HUES64 (cell line): ENCODE measurements at regions not wholly inside any gene's neighbourhood (a gene's known extent, or its start where the extent isn't known, plus 50 kb on each side); places are given as distances from the start of the nearest gene placed in this dataset.

Experiments
- H3K27ac ChIP-seq: 2 replicates; pipeline ENCODE4 v1.7.0; 2013; ENCODE audit warnings: low read depth, low read length, inconsistent platforms
- H3K27me3 ChIP-seq: 2 replicates; pipeline ENCODE4 v1.6.1; 2013; ENCODE audit warnings: mild to moderate bottlenecking, low read length; ENCODE audit not compliant: insufficient read depth
- H3K36me3 ChIP-seq: 2 replicates; pipeline ENCODE4 v1.6.1; 2013; ENCODE audit warnings: mild to moderate bottlenecking, low read length; ENCODE audit not compliant: insufficient read depth
- H3K4me1 ChIP-seq: 2 replicates; pipeline ENCODE4 v1.6.1; 2013; ENCODE audit warnings: mild to moderate bottlenecking, low read length, moderate library complexity; ENCODE audit not compliant: insufficient read depth
- H3K4me3 ChIP-seq: 2 replicates; pipeline ENCODE4 v1.5.1; 2013; ENCODE audit warnings: mild to moderate bottlenecking, low read length, moderate library complexity
- H3K9ac ChIP-seq: 2 replicates; pipeline ENCODE4 v1.6.1; 2013; ENCODE audit warnings: mild to moderate bottlenecking, low read depth, low read length
- H3K9me3 ChIP-seq: 2 replicates; pipeline ENCODE4 v1.6.1; 2013; ENCODE audit warnings: low read depth, low read length; ENCODE audit not compliant: insufficient read depth
- WGBS: fragments of 150-250, 120-280 bp; methylation state at CpG from one replicate; pipeline ENCODE4 v1.1.7; 2013; ENCODE audit warnings: missing lambda C conversion rate; 5-methylcytosine and 5-hydroxymethylcytosine counted together

DNA sequence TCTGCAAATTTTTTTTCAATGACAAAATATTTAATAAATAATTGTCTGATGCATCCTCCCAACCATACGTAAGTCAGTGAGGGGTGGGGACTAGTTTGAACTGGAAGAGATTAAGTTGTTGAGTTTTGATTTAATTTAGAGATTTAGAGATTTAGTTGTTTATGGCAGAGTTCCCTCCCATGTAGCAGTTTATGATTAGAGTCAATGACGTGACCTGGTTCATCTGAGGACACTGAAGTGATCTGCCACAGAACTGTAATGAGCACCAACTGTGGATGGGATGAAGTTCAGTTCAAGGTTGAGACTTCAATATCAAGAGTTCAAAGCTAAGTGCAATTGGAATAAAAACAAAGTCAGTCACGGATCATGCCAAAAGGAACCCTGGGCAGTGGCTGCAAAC, 609.3 kb downstream of the NOVA1 start:
- H3K27ac ChIP-seq = no peak overlapping the region
- H3K4me1 ChIP-seq = no peaks in the 10 kb centered on the region
- no peaks in the 10 kb centered on the region for H3K27me3 ChIP-seq
- H3K9me3 ChIP-seq = peaks cover 5% of the 10 kb centered on the region; the same call in 1 of the 2 replicates
- no peak overlapping the region for H3K9ac ChIP-seq
- H3K4me3 ChIP-seq = no peak overlapping the region
- no peaks in the 10 kb centered on the region for H3K36me3 ChIP-seq
- 97% methylated on average over 3 of the region's 3 CpGs for WGBS

DNA sequence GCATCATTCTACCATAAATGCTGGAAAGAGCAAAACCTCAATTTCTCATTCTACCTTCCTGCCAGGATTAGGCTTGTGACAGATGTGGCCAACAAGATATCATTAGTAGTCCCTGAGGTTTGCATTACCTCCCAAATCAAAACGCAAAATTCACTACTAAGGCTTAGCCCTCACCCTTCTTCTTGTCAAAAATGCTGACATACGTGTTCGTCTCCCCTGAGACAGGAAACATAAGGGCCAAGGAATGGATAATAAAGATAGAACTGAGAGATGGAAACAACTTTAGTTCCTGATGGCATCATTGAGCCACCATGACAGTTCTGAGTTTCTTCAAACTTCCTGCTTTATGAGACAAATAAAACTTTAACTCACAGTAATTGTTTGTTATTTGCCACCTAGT, 642.1 kb downstream of the NOVA1 start:
- H3K27ac ChIP-seq = no peak overlapping the region
- H3K4me3 ChIP-seq = no peak overlapping the region
- 95% methylated on average over 3 of the region's 3 CpGs for WGBS
- no peaks in the 10 kb centered on the region for H3K9me3 ChIP-seq
- H3K36me3 ChIP-seq = no peaks in the 10 kb centered on the region
- H3K9ac ChIP-seq = no peak overlapping the region
- no peaks in the 10 kb centered on the region for H3K27me3 ChIP-seq
- H3K4me1 ChIP-seq = no peaks in the 10 kb centered on the region

DNA sequence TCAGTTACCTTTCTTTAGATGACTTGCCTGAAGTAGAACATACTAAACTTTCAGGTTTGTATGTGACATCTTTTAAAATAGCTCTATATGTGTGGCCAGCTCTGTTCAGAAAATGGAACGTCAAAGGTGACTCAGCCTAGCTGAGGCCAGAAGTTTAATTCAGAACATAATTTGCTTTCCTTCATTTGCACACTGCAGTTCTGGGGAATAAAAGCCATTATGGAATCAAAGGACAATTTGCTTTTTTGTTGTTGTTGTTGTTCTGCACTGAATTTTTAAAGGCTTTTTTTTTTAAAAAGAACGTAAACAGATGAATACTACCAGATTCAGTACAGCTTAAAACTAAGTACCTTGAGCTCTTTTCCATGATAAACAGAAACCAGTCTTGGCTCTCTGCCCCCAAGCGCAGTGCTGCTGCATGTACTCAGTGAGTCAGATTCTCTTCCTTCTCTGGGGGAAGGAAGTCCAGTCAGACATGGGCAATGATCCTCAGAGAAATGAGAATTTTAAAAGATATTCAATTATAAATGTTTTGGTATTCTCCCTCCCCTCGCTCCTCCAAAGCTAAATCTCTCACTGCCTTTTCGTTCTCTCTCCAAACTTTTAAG, 644.2 kb downstream of the NOVA1 start:
- Histone ChIP-seq H3K27ac (no peak overlapping the region), H3K27me3 (no peaks in the 10 kb centered on the region), H3K4me1 (no peaks in the 10 kb centered on the region), H3K36me3 (no peaks in the 10 kb centered on the region), H3K9ac (no peak overlapping the region), H3K9me3 (no peaks in the 10 kb centered on the region), H3K4me3 (no peak overlapping the region)
- 94% methylated on average over 3 of the region's 5 CpGs for WGBS

DNA sequence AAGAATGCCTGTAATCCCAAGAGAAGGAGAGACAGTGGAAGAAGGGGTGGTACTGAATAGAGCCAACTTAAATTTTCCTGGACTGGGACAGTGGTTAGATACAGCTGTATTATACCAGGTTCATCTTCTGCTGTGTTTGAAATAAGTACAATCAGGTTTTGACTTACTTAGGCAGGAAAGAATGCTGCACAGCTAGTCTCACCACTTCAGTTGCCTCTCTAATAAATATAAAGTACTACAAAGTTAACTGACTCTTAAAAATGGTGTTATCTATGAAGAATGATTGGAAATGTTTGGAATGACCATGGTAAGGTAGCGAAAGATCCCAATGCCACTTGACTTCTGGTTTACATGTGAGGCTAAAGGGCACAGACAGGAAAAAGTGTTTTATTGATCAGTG, 652.1 kb downstream of the NOVA1 start:
- H3K9ac ChIP-seq = no peak overlapping the region

DNA sequence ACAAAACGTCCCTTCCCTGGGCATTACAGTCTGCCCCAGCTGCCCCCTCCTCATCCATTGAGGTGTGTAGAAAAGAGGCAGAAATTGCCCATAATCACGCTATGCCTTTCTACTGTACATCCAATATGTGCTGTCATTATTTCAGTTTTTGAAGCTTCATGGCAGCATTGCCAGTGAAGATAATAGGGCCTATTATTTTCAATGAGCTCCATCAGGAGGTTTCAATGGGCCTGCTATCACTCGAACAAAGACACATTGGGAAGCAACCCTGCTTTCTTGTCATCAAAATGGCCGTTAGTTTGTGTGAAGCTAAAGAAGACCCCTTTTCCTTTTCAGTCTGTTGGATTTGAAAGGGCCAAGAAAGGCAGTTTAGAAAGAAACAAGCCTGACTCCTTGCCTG, 653.8 kb downstream of the NOVA1 start:
- 90% methylated on average over 4 of the region's 4 CpGs for WGBS

More for the DNA sequence above, 652.1 kb downstream of the NOVA1 start:
- Histone ChIP-seq H3K27ac (no peak overlapping the region), H3K27me3 (no peaks in the 10 kb centered on the region), H3K9me3 (no peaks in the 10 kb centered on the region), H3K36me3 (no peaks in the 10 kb centered on the region), H3K4me1 (no peaks in the 10 kb centered on the region; the same call in 1 of the 2 replicates), H3K4me3 (no peak overlapping the region)
- 97% methylated on average over 1 of the region's 1 CpG for WGBS

DNA sequence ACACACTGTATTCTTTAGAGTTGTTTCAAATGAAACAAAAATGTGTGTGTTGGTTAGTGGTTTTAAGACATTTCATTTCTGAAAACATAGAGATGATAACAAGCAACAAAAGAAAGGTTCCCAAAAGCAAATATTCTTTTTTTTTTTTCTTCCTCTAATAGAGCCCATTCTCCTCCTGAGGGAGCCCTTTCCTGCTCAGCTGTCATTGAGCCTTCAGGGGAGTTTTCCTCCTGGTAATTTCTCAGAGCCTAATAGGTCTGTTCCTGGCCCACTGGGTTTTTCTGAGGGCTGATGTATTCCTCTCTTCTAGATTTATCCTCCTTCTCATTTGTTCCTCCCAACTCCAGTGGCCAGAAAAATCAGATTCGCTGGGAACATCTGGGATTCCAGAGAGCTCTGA, 654.5 kb downstream of the NOVA1 start:
- Histone ChIP-seq H3K36me3 (no peaks in the 10 kb centered on the region), H3K4me3 (no peak overlapping the region), H3K9ac (no peak overlapping the region), H3K9me3 (no peaks in the 10 kb centered on the region), H3K27ac (no peak overlapping the region), H3K4me1 (no peaks in the 10 kb centered on the region; the same call in 1 of the 2 replicates), H3K27me3 (no peaks in the 10 kb centered on the region)
- 89% methylated on average over 1 of the region's 1 CpG for WGBS

More for the DNA sequence above, 653.8 kb downstream of the NOVA1 start:
- Histone ChIP-seq H3K9ac (no peak overlapping the region), H3K36me3 (no peaks in the 10 kb centered on the region), H3K27ac (no peak overlapping the region), H3K4me1 (no peaks in the 10 kb centered on the region; the same call in 1 of the 2 replicates), H3K27me3 (no peaks in the 10 kb centered on the region), H3K4me3 (no peak overlapping the region), H3K9me3 (no peaks in the 10 kb centered on the region)

DNA sequence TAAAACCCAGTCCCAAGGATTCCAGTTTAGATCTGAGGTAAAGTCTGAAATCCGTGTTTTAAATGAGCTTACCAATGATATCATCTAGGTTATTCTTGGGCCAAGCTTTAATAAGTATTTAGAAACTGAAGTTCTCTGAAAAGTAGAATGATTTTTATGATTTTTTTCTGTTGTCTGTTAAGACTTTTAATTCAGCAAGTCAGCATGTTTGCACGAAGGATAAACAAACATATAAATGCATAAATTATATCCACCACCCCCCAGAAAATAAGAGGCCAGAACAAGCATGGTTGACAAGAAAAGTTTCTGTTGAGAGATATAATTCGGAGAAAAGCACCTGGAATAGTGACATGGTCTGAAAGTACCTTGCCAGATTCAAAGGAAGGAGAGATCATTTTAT, 655.7 kb downstream of the NOVA1 start:
- Histone ChIP-seq H3K4me3 (no peak overlapping the region), H3K27ac (no peak overlapping the region), H3K9ac (no peak overlapping the region), H3K4me1 (no peaks in the 10 kb centered on the region; the same call in 1 of the 2 replicates), H3K36me3 (no peaks in the 10 kb centered on the region), H3K9me3 (no peaks in the 10 kb centered on the region), H3K27me3 (no peaks in the 10 kb centered on the region)
- WGBS = 94% methylated on average over 2 of the region's 3 CpGs

DNA sequence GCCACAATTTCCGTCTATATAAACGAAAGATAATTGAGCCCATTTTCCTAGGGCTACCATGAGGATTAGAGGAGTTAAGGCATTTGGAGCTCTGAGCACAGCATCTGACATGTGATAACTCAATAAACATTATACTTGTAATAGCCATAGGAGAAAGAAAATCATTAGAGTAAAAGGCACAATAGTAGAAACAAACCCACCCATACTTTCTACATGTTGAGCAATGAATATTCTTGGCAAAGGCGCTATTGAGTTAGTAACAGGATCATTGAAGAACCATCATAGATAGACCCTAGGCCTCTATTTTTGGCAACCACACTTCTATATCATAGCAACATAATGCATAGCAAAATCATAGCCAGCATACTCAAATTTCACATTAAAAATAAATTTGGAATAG, 664.1 kb downstream of the NOVA1 start:
- no peaks in the 10 kb centered on the region for H3K4me1 ChIP-seq
- no peaks in the 10 kb centered on the region for H3K27me3 ChIP-seq
- H3K9ac ChIP-seq = no peak overlapping the region
- WGBS = 98% methylated on average over 3 of the region's 3 CpGs
- no peak overlapping the region for H3K27ac ChIP-seq
- H3K36me3 ChIP-seq = no peaks in the 10 kb centered on the region
- no peak overlapping the region for H3K4me3 ChIP-seq
- no peaks in the 10 kb centered on the region for H3K9me3 ChIP-seq

DNA sequence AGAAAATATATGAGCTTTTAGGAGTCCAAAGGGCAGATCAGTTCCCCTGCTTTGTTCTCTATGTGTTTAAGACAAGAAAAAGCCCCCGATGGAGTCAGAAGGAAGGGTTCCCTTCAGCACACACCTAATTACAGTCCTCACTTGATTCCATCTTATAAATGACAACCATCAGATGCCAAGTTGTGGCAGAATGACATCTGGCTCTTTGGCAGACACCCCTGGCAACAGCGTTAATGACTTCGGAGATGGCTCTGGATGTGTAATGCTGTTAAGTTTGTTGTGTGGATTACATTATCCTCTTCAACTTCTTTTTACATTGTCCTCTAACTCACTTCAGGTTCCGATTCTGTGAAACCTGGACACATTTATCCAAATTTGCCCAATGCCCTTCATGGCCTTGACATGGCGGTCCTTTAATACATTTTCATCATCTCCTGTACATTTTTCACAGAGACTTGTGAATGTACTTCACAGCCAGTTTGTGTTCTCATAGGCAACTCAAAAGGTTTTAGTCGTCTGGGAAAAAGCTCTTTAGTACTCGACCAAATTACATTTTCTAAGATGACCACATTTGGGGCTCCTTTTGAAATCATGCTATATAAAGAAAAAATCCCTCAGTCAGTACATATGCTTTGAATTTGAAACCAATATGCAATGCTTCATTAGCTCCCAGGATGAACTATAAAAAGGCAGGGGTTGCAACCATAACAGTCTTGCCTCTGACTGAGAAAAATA, 667.8 kb downstream of the NOVA1 start:
- Histone ChIP-seq H3K36me3 (no peaks in the 10 kb centered on the region), H3K27me3 (no peaks in the 10 kb centered on the region), H3K9ac (no peak overlapping the region), H3K9me3 (no peaks in the 10 kb centered on the region), H3K4me1 (no peaks in the 10 kb centered on the region), H3K4me3 (no peak overlapping the region), H3K27ac (no peak overlapping the region)
- 95% methylated on average over 7 of the region's 7 CpGs for WGBS

DNA sequence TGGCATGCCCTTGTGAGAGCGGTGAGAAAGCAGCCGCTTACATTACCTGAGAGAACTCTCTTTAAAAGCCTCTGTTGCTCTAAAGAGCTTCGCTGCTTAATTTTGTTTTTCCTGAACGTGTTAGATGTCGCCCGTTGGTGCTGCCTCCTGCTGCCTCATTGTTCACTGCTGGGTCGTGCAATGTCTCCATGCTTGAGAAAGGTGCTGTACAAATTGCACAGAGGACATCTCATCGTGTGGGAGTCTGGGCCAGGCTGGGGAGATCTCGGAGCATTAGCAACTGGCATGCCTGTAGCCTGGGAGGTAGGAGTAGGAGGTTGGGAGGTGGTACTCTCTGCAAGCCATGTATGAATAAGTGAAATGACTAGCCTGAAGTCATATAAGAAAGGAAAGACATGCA, 686.0 kb downstream of the NOVA1 start:
- Histone ChIP-seq H3K4me1 (0 out of 2 replicates have a peak, but pooled peaks cover 1% of the 10 kb centered on the region), H3K9me3 (no peaks in the 10 kb centered on the region), H3K4me3 (no peak overlapping the region), H3K27me3 (no peaks in the 10 kb centered on the region), H3K9ac (no peak overlapping the region), H3K27ac (no peak overlapping the region), H3K36me3 (no peaks in the 10 kb centered on the region)
- 94% methylated on average over 9 of the region's 9 CpGs for WGBS

DNA sequence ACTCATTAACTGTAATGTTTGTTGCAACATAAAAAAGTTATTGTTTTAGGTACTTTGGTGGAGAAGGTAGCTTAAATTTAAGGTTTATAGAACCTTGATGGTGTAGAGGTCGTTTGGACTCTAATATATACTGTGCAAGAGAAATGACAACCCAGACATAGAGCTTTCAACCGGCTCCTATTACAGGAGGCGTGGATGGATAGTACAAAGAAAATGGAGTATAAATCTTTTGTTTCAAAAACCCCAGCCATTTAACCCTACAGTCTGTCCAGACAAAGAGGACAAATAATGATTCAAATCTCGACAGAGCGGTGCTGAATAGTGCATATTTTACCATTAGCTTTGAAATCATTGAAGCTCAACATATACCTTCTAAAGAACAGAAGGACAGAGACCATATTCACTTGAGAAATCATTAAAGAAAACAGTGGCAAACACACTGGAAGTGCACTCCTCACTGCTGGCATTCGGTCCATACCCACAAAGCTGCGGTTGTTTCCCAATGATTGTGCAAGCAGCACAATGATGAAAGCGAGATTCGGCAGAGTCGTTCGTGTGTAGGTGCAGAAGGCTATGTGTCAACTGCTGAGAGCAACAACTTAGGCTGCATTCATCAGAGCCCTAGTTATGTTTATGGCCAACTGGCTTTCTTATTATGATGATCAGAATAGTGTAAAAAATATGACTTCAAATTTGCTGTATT, 688.6 kb downstream of the NOVA1 start:
- H3K4me1 ChIP-seq = 0 out of 2 replicates have a peak, but pooled peaks cover 4% of the 10 kb centered on the region
- no peak overlapping the region for H3K27ac ChIP-seq
- H3K4me3 ChIP-seq = no peak overlapping the region
- no peaks in the 10 kb centered on the region for H3K36me3 ChIP-seq
- no peak overlapping the region for H3K9ac ChIP-seq
- no peaks in the 10 kb centered on the region for H3K27me3 ChIP-seq
- H3K9me3 ChIP-seq = no peaks in the 10 kb centered on the region
- 95% methylated on average over 9 of the region's 11 CpGs for WGBS
